Esophagus muscularis mucosa (tissue), 3 donors: ENCODE measurements at regions not wholly inside any gene's neighbourhood (a gene's known extent, or its start where the extent isn't known, plus 50 kb on each side); places are given as distances from the start of the nearest gene placed in this dataset.

ENCODE experiments used
- POLR2A ChIP-seq: fragments of 450-650 bp; IDR thresholded peaks from one replicate; pipeline ENCODE4 v1.6.1; 2017; ENCODE audit warnings: antibody characterized with exemption, moderate library complexity, mild to moderate bottlenecking, low read depth
- TF ChIP-seq, protein P1 (sequence below), 3 experiments: fragments of 200-600 bp in 2 of 3; fragments of 450-650 bp in 1 of 3; sonication (generic) in 2 of 3; IDR thresholded peaks; one replicate each; pipeline ENCODE4 v1.5.1; 2017 to 2019; ENCODE audit warnings: antibody characterized with exemption in 3 of 3, mild to moderate bottlenecking in 2 of 3, moderate library complexity in 1 of 3

GRCh38 chr6:153817173-153817572, 221.9 kb upstream of the OPRM1 start:
- TF ChIP-seq, protein P1, sequence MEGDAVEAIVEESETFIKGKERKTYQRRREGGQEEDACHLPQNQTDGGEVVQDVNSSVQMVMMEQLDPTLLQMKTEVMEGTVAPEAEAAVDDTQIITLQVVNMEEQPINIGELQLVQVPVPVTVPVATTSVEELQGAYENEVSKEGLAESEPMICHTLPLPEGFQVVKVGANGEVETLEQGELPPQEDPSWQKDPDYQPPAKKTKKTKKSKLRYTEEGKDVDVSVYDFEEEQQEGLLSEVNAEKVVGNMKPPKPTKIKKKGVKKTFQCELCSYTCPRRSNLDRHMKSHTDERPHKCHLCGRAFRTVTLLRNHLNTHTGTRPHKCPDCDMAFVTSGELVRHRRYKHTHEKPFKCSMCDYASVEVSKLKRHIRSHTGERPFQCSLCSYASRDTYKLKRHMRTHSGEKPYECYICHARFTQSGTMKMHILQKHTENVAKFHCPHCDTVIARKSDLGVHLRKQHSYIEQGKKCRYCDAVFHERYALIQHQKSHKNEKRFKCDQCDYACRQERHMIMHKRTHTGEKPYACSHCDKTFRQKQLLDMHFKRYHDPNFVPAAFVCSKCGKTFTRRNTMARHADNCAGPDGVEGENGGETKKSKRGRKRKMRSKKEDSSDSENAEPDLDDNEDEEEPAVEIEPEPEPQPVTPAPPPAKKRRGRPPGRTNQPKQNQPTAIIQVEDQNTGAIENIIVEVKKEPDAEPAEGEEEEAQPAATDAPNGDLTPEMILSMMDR (IDR thresholded peaks at IDR 0.05): no peak
- no peak for TF ChIP-seq POLR2A
